ENCODE measurements at regions not wholly inside any gene's neighbourhood (a gene's known extent, or its start where the extent isn't known, plus 50 kb on each side); places are given as distances from the start of the nearest gene placed in this dataset.

- no peak overlapping the region for H3K4me3 ChIP-seq
- H3K9me3 ChIP-seq (replicated peaks in 1 of 3) = no peaks in the 10 kb centered on the region
- DNase-seq = no peak
- intact Hi-C loops (cut with DNase I) = no loop called here
- no peak overlapping the region for H3K27ac ChIP-seq
- no peaks in the 10 kb centered on the region for H3K4me1 ChIP-seq (replicated peaks in 1 of 2)
- WGBS, 4 donors = 74 to 80% (median 75%) methylated on average over 3 of the region's 3 CpGs
- TF ChIP-seq POLR2A (IDR thresholded peaks at IDR 0.05) = no peak
- TF ChIP-seq CTCF (IDR thresholded peaks at IDR 0.05) = no peak
- H3K36me3 ChIP-seq (replicated peaks in 1 of 2) = no peaks in the 10 kb centered on the region
- H3K27me3 ChIP-seq = no peaks in the 10 kb centered on the region
Measured at GRCh38 chr7:47196106-47196645, 385.7 kb downstream of the TNS3 start.

GRCh38 chr7:47195641-47196040, 386.3 kb downstream of the TNS3 start:
- no peaks in the 10 kb centered on the region for H3K9me3 ChIP-seq (replicated peaks in 1 of 3)
- H3K27me3 ChIP-seq = no peaks in the 10 kb centered on the region
- no peak for DNase-seq
- intact Hi-C loops (cut with DNase I) = no loop called here
- no peaks in the 10 kb centered on the region for H3K4me1 ChIP-seq (replicated peaks in 1 of 2)
- no peak overlapping the region for H3K27ac ChIP-seq
- H3K4me3 ChIP-seq = no peak overlapping the region
- WGBS, 4 donors = 88 to 95% (median 91%) methylated on average over 6 of the region's 6 CpGs
- peak in 1 of 6 experiments; percentile 6 for TF ChIP-seq CTCF (IDR thresholded peaks at IDR 0.05)
- no peak for TF ChIP-seq POLR2A (IDR thresholded peaks at IDR 0.05)
- H3K36me3 ChIP-seq (replicated peaks in 1 of 2) = no peaks in the 10 kb centered on the region

GRCh38 chr7:47194516-47195057, 387.3 kb downstream of the TNS3 start:
- H3K27me3 ChIP-seq = no peaks in the 10 kb centered on the region
- no peaks in the 10 kb centered on the region for H3K9me3 ChIP-seq (replicated peaks in 1 of 3)
- H3K4me1 ChIP-seq (replicated peaks in 1 of 2) = no peaks in the 10 kb centered on the region
- intact Hi-C loops (cut with DNase I) = no loop called here
- no peak overlapping the region for H3K27ac ChIP-seq
- 87 to 94% (median 88%) methylated on average over 7 of the region's 7 CpGs for WGBS, 4 donors
- no peaks in the 10 kb centered on the region for H3K36me3 ChIP-seq (replicated peaks in 1 of 2)
- DNase-seq = no peak
- TF ChIP-seq POLR2A (IDR thresholded peaks at IDR 0.05) = no peak
- TF ChIP-seq CTCF (IDR thresholded peaks at IDR 0.05) = no peak
- H3K4me3 ChIP-seq = no peak overlapping the region

- no peaks in the 10 kb centered on the region for H3K4me1 ChIP-seq (replicated peaks in 1 of 2)
- intact Hi-C loops (cut with DNase I) = no loop called here
- no peaks in the 10 kb centered on the region for H3K27me3 ChIP-seq
- DNase-seq = no peak
- TF ChIP-seq CTCF (IDR thresholded peaks at IDR 0.05) = no peak
- TF ChIP-seq POLR2A (IDR thresholded peaks at IDR 0.05) = no peak
- WGBS, 4 donors = 82 to 88% (median 86%) methylated on average over 4 of the region's 4 CpGs
- H3K36me3 ChIP-seq (replicated peaks in 1 of 2) = no peaks in the 10 kb centered on the region
- H3K27ac ChIP-seq = no peak overlapping the region
- no peaks in the 10 kb centered on the region for H3K9me3 ChIP-seq (replicated peaks in 1 of 3)
- H3K4me3 ChIP-seq = no peak overlapping the region
Measured at GRCh38 chr7:47192978-47193377, 388.9 kb downstream of the TNS3 start.

Data from adrenal gland (tissue), 9 donors.